ENCODE measurements at regions not wholly inside any gene's neighbourhood (a gene's known extent, or its start where the extent isn't known, plus 50 kb on each side); places are given as distances from the start of the nearest gene placed in this dataset.

DNA sequence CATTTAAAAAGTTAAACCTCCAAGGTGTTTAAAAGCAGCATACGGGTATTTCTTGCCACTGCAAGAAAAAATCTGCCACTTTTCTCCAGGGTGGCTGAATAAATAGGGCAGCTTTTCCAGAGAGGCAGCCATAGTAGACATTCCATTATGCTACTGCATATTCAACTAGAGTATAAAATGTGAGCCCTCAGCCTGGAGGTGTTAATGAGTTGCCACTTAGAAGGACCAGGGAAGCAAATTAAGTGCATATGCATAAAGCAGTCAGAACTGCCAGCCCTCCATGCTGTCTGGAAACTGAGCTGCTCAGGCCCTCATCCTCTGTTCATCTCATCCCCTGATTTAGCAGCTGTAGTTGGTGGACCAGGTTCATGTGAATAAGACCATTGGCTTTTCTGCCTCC, 99.4 kb downstream of the DIRAS3 start:
- intact Hi-C loops (cut with DNase I) = no loop called here
- DNase-seq (ENCODE audit: low spot score) = no peak

DNA sequence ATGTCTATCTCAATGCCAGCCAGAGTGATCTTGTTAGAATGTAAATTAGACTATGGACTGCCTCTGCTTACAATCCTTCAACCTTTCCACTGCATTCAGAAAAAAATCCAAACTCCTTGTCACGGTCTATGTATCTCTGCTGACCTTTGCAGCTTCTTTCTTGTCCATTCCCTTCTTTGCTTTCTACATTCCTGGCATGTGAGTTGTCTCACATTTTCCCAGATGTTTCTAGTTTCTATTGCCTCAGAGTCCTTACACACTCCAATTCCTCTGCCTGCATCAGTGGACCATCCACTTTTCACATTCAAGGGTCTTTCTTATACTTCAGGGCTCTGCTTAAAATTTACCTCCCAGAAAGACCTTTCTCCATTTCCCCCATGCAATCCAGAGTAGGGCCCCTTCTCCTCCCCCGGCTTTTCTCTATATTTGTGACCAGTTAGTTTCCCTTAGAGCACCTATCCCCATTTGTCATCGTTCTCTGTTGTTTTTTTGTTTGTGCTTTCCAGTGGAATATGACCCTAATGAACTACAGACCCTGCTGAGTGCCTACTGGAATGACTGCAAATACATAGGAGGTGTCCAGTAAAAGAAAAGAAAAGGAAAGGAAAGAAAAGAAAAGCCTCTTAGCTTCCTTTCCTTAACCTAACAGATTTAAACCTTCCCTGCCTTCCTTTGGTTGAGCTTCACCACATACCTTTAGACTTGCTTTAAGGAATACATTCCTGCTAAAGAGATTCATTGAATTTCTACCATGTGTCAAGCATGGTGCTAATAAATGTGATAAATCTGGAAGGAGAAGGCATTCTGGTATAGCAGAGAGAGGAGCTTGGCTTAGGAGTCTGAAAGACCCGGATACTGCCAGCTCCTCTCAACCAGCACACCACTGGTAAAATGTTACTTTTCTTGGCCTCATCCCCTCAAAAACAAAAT, 102.0 kb downstream of the DIRAS3 start:
- intact Hi-C loops (cut with DNase I) = no loop called here
- DNase-seq (ENCODE audit: low spot score) = no peak

DNA sequence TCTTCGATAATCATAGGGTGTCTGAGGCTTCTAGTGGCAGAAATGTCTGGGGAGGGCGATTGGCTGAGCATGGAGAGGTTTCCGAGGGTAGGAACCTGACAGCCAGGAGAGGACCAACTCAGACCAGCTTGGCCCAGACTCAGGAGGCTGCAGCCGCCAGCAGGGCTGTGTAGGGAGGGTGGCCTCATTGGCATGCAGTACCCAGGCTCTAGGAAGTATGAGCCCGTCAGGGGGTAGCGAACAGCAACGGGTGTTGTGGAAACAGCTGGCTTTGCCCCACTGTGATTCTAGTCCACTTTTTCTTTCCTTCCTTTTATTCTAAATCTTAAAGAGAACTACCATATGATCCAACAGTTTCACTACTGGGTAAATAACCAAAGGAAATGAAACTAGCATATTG, 103.3 kb downstream of the DIRAS3 start:
- intact Hi-C loops (cut with DNase I) = no loop called here
- no peak for DNase-seq (ENCODE audit: low spot score)

DNA sequence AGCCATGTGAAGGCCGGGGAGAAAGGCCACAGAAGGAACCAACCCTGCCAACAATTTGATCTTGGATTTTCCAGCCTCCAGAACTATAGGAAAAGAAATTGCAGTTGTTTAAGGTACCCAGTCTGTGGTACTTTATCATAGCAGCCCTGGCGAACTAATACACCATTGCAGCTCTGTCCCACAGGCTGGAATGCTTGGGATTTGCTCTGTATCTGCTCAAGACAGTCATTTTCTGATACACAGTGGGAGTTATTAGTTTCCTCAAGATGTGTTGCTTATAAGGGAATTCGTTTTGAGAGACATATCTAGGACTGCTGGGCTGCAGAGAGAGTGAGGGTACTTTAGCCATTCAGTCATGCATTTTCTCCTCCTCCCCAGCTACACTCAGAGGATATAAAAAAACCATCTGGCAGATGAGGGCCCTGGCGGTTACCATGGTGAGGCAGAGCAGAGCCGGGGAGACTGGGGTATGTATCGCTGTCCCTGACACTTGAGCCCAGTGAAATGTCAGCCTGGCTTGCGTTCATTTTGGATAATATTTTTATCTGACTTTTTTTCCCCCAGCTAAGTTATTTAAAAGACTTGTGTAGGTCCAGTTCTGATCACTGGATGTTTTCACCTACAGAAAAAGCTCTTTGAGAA, 104.6 kb downstream of the DIRAS3 start:
- intact Hi-C loops (cut with DNase I) = no loop called here

DNA sequence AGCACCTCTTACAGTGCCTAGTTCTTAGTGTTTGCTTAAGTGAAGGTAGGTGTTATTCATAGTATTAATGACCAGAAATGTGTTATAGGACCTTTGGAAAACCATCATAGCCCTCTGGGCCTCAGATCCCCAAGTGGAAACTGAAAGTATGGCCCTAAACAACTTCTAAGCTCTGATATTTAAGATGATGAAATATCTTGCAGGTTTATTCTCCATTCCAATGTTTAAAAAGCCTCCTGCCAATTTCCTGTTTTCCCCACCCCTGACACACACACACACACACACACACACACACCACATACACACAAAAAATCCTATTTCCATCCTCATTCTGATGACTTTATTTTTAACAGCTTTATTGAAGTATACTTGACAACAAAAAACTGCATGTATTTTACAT, 108.2 kb downstream of the DIRAS3 start:
- no peak for DNase-seq (ENCODE audit: low spot score)
- intact Hi-C loops (cut with DNase I) = no loop called here

More for the DNA sequence above, 104.6 kb downstream of the DIRAS3 start:
- no peak for DNase-seq (ENCODE audit: low spot score)

DNA sequence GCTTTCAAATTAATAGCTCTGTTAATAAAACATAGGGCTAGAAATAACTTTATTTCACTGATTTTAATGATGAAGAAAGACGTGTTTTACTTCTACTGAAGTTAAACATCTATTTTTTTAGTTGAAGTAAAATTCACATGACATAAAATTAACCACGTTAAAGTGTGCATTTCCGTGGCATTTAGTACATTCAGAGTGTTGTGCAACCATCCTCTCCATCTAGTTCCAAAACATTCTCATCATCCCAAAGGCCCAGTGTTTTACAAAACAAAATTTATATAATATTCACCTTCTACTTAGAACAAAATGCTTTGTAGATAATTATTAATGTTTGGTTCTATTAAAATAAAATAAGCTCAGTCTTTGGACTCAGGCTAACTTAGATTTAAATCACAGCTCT, 108.5 kb upstream of the GNG12 start:
- no peak for DNase-seq (ENCODE audit: low spot score)
- intact Hi-C loops (cut with DNase I) = no loop called here

DNA sequence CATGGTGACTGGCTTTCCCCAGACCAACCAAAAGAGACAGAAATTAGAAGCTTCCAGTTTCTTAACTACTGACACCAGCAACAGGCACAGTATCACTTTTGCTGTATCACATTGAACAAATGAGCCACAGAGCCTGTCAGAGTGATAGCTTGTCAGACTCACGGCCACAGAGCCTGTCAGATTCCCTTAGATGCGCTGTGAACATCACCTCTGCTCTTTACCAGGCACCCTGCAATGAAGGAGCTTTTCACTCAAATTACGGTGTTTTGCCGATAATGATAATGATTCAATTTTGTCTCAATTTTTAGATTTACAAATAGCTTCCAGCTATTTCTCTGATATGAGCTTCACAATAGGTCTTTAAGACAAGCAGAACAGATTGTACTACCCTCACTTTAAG, 107.9 kb upstream of the GNG12 start:
- intact Hi-C loops (cut with DNase I) = no loop called here

DNA sequence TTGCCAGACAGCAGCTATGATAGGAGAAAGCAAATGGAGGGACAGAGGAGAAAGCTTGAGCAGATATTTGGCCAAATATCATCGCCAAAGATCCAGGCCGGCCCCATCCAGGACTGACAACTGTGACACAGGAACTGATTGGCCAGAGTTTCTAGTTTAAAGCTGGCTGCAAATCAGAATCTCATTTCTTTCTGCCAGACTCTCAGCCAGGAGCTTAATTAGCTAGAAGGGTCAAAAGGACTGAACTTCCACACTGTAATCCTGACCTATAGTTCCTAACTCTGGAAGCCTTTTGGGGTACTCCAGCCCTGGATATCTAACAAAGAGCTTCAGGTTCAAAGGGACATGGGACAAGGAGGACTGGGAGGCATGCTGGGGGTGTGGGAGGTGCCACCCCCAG, 106.7 kb upstream of the GNG12 start:
- intact Hi-C loops (cut with DNase I) = no loop called here
- DNase-seq (ENCODE audit: low spot score) = no peak

More for the DNA sequence above, 107.9 kb upstream of the GNG12 start:
- no peak for DNase-seq (ENCODE audit: low spot score)

DNA sequence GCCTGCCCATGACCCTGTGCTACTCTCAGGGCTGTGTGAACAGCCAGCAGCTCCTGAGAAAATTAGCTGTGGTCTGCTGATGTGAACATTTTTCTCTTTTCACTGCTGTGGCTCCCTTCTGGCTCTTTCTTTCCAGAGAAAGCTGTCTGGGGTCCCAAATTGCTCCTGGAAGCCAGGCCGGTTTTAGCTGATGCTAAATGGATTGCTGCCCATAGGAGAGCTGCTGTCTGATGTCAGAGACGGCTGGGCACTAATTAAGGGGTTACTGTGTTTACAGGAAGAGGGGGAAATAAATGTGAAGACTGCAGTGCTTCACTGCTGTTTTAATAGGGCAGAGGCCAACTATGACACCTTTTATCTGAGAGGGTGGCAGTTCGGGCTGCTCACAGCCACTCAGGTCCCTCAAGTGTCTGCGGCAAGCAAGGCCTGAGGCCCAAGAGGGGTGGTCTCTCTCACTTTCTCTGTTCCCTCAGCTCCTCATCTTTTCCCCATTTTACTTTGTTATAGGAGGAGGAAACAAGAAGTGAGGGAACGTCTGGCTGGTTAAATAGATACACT, 106.0 kb upstream of the GNG12 start:
- intact Hi-C loops (cut with DNase I) = no loop called here
- no peak for DNase-seq (ENCODE audit: low spot score)

DNA sequence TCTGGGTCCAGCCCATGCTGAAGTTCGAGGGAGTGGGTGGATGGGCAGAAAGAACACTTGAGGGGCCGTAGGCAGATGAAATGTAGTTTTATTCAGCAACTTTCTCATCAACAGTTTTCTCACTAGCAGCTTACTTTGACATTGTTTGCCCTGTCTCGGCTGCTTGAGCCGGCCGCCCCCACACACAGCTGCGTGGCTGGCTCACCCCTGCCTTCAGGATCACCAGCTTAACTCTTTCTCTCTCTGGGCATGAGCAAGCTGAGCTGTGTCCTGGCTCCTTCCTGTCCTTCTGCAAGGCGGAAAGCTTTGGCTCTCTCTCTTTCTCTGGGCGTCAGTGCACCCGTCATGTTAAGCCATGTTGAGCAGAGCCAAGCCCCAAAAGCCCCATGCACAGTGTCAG, 104.4 kb upstream of the GNG12 start:
- no peak for DNase-seq (ENCODE audit: low spot score)
- intact Hi-C loops (cut with DNase I) = no loop called here

DNA sequence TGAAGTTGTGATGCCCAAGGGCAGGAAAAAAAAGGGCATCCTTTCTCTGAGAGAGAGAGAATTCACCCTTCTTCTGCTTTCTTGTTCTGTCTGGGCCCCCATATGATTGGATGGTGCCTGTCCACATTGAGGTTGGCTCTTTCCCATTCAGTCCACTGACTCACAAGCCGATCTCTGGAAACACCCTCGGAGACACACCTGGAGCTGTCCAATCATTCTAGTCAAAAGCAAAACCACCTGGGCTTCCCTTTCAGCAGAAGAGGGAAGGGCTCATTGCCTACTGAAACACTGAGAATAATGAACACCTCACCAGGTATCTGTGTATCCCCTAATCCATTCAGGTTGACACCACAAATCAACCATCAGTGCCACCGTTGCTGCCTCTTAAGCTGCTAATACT, 103.7 kb upstream of the GNG12 start:
- intact Hi-C loops (cut with DNase I) = no loop called here
- DNase-seq (ENCODE audit: low spot score) = no peak

DNA sequence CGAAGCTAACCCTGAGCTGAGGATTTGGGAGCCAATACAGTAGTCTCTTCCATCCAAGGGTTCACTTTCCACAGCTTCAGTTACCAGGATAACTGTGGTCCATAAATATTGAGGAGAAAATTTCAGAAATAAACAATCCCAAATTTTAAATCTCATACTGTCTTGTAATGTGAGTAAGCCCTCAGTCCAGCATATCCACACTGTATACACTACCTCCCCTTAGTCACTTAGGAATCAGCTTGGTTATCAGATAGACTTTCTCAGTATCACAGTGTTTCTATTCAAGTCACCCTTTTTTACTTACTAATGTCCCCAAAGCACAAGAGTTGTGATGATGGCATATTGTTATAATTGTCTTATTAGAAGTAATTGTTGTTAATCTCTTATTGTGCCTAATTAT, 102.3 kb upstream of the GNG12 start:
- intact Hi-C loops (cut with DNase I) = no loop called here
- no peak for DNase-seq (ENCODE audit: low spot score)

DNA sequence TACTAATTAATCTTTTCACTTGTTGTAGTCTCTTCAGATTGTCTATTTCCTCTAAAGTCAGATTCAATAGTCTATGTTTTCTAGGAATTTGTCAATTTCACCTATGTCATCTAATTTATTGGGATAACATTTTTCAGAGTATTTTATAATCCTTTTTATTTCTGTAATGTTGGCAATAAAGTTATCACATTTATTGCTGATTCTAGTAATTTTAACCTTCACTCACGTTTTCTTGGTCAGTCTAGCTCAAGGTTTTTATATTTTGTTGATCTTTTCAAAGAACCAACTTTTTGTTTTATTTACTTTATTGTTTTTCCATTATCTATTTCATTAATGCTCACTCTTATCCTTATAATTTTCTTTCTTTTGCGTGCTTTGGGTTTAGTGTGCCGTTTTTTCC, 97.9 kb upstream of the GNG12 start:
- no peak for DNase-seq (ENCODE audit: low spot score)
- intact Hi-C loops (cut with DNase I) = no loop called here

DNA sequence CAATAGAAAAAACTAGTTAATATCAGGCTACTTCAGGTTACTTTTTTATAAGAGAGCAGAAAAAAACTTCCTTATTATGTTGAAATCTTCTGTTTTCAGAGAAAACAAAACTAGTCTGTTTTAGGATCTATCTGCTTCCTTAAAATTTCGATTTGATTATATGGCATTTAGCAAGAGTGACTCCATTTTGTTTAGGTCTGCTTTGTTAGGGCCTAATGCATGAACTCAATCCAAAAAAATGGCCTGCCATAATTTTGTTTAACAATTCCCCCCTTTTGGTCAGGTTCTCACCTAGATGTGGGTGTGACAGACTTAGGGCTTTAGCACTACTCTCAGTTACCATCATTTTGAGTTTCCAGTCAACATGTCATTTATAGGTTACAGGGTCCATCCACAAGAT, 89.8 kb upstream of the GNG12 start:
- intact Hi-C loops (cut with DNase I) = no loop called here
- no peak for DNase-seq (ENCODE audit: low spot score)

DNA sequence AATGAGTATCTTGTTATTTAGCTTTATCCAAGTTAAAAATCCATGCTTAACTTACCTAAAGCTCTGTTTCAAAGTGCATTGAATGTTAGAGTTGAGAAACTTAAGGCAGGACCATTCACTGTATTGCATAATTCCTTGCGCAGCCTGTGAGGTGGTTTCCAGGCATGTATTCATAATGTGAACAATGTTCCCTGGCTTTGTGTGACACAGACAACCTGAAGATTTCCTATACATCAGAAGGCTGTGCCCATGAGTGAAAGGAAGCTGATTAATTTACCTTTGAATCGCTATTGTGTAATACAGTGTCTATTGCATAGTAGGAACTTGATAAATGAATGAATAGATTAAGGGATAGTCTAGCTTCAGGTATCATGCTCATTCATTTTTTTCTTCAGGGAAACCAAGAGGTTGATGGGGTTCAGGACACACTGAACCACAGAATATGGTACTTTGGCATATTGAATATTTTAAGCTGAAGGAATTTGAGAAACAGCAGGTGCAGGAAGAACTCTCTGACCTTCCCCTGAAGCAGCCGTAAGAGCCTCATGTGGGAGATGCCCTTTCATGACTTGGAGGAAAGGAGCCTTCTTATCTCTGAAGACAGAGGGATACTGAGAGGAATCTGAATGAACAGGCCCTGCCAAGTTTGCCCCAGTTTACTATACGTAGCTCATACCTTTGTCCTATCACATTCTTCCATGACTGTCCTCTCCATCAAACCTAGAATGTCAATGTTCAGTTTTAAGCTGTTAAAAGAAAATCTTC, 88.6 kb upstream of the GNG12 start:
- no peak for DNase-seq (ENCODE audit: low spot score)
- intact Hi-C loops (cut with DNase I) = no loop called here

DNA sequence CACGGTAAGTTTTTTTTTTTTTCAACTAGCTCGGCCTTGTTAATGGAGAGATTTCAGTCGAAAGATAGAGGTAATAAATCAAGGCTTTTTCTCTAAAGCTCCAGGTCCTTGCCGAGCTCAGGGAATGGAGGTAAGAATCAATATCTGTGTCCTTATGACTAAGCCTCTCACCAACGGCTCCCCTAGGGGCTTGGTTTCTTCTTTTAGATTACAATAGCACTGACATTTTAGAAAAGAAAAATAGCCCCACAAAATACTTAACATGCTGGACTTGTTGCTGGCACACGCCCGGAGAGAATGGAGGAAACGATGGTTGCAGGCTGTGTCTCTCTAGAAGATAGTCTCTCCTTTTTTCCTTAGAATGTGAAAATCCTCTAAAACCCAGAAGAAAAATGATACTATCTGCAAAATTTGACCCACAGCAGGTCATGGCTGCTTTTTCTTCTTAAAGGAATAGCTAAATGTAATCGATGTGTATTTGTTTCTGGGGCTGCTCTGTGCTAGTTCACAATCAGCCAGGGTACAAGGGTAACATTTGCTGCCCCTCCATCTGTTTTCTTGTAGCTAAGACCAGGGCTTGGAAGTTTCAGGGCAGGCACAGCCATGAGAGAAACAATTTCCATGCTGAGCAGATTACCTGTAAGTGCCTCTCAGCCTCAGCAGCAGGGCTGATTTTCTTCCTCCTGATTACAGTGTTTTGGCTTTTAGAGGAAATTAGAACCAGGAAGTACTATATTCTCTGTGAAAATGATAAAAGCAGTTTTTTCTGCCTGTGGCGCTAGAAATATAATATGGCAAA, 86.2 kb upstream of the GNG12 start:
- no peak for DNase-seq (ENCODE audit: low spot score)
- intact Hi-C loops (cut with DNase I) = no loop called here

DNA sequence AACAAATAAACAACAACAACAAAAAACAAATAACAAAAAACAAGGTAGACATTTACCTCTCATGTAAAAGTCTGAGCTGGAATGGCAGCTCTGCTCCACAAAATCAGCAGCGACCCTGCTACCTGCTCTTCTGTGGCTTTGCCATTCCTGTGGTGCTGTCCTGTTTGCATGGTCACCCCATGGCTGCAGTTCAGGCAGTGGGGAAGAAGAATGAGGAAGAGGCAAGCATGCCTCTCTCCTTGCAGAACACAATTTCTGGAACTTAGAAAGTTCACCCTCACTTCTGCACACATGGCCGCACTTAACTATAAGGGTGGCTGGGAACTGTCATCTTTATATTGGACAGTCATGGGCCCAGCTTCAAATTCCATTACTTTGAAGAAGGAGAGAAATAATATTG, 84.8 kb upstream of the GNG12 start:
- intact Hi-C loops (cut with DNase I) = no loop called here
- DNase-seq (ENCODE audit: low spot score) = no peak

DNA sequence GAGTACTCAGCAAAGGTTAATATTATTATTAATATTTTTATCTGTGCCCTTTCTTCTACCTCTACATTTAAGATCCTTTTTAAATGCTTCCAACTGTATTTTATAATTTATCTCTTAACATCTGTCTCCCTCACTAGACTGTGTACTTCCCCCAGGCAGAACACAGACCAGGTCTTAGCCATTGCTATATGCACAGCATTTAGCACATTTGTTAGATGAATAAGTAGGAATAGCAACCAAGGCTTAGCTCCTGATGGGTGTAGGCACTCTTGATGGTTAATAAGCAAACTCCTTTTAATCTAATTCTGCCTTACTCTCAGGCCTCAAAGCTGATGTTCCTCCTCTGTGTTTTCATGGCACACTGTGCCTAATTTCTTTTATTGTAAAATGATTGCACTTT, 83.7 kb upstream of the GNG12 start:
- no peak for DNase-seq (ENCODE audit: low spot score)
- intact Hi-C loops (cut with DNase I) = no loop called here

DNA sequence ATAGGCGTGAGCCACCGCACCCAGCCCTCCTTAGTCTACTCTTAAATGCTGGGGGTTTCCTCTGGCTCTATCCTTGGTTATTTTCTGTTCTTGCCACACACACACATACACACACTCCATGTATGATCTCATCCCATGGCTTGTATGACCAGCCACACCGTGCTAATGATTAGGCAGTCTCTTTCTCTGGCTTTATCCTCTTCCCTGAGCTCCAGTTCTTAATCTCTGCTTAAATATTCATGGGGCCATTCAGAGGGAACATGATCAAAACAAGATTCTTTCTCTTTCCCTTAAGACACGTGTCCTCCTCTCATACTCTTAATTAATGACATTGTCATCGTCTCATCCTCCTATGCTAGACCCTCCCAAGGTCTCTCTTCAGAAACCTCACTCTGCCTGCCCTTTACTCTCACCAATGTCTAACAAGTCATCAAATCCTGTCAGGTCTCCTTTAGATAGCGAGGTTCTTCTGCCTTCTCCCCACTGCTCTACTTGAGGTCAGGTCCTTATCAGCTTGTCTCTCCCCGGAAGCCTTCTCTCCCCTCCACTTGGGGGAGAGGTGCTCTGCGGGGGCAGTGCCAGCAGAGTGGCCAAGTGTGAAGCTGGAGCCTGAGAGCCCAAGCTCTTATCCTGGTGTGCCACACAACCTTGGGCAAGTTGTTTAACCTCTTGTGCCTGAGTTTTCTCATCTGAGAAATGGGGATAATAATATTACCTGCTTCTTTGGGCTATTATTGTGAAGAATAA, 83.0 kb upstream of the GNG12 start:
- no peak for DNase-seq (ENCODE audit: low spot score)
- intact Hi-C loops (cut with DNase I) = no loop called here
